Astrocyte of the hippocampus (primary cell): ENCODE measurements at regions not wholly inside any gene's neighbourhood (a gene's known extent, or its start where the extent isn't known, plus 50 kb on each side); places are given as distances from the start of the nearest gene placed in this dataset.

ENCODE experiments used
- DNase-seq: peaks from one replicate; pipeline ENCODE4 v3.0.0; 2011; ENCODE audit warnings: low read depth, low spot score

DNA sequence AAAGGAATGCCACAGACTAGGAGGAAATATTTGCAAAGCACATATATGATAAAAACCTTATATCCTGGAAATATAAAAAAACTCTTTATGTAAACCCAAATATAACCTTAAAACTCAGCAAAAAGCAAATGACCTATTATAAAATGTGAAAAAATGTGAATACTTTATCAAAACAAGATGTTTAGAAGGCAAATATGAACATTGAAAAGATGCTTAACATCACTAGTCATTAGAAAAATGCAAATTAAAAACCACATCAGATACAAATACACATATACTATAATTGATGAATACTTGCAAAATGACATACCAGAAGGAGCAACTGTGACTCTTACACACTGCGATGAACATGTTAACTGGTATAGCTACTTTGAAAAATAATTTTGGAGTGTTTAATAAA lies 511.2 kb upstream of the LRRC4C start:
- no peak for DNase-seq

DNA sequence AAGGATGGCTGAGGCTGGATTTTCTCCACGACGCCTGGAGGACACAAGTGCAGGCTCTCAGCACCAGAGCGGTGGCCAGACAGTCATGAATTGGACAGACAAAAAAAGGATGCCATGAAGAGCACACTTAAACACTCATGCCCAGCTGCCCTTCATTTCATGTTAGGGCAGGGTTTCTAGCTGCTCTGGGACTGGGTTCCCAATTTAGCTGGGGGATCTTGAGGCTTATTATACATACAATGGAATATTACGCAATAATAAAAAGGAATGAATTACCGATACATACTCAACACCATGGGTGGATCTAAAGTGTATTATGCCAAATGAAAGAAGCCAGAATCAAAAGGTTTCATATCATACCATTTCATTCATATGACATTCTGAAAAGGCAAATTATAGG lies 512.1 kb upstream of the LRRC4C start:
- no peak for DNase-seq

DNA sequence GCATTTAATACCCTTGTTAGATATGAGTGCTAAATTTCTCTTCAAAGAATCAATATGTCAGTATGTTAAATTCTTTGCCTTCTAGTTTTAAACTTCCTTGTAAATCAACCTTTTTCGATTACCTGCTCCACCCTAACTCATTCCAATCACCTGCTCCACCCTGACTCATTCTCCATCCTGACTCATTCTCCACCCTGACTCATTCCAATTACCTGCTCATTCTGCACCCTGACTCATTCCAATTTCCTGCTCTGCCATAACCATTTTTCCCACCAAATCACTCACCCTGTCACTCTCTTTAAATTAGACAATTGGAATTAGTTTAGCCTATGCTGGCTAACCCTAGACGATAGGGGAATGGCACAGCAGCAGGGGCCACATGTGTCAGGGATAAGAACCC lies 519.5 kb upstream of the LRRC4C start:
- DNase-seq = no peak

DNA sequence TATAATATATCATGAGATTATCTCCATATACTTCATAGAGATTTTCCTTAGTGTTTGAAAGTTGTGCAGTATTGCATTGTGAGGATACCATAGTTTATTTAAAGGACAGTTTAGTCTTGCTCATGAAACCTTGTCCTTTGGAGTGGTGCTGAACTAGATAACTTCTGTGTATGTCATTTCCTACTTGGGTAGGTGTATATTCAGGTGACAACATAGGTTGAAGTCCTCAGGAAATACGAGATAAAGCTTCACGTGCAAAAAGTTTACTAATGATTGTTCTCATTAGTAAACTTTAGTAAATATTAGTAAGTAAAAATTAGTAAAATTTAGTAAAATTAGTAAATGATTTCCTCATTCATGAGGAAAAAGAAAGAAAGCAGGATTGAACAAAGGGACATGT lies 521.3 kb upstream of the LRRC4C start:
- DNase-seq = no peak

DNA sequence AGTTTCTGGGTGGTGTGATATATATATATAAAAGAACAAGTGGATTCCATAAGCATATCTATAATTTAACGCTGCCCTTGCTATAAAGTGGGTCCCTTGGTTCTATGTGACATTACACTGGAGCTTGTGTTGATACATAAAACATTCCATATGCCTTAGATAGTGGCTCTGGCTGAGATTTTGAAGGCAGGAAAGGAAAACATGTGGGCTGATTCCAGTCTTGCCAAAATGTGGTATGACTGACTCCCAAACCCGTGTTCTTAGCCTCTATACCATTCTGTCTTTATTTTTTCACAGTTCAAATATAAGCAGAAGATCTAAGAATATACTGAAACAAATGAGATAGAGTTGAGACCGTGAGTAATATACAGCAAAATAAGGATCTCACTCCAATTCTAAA lies 522.8 kb upstream of the LRRC4C start:
- no peak for DNase-seq

DNA sequence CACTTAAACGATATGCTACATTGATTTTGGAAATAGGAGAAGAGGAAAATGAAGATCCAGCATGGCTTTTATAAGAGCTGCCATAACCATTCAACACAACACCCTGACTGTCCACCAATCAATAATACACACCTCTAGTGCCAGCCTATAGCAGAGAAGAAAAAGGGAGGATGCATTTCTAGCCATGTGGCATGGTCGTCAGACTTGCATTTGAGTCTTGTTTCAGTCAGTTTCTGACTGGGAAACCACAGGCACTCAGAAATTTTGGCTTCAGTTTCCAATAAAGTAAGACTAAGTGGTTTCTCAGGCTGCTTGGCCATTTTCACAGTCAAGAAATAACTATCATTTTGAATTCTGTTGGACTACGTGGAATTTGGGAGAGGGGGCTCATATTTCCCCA lies 523.5 kb upstream of the LRRC4C start:
- peak; percentile 63 for DNase-seq

DNA sequence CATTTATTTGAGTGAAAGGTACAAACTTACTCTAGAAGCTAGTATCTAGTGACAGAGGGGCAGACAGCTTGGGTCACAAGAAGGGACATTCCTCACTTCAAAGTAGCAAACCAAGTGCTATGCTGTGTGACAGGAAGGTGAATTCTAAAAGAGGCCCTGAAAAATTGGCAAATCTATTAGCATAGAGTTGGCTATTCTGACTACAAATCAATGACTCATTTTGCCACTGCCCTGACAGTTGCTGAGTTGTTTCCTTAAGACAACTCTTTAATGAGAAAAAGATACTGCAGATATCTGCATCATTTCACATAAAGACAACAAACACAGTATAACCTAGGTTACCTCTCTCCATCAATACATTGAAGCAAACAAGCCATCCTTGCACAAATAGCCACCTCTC lies 524.0 kb upstream of the LRRC4C start:
- DNase-seq = peak; percentile 44

DNA sequence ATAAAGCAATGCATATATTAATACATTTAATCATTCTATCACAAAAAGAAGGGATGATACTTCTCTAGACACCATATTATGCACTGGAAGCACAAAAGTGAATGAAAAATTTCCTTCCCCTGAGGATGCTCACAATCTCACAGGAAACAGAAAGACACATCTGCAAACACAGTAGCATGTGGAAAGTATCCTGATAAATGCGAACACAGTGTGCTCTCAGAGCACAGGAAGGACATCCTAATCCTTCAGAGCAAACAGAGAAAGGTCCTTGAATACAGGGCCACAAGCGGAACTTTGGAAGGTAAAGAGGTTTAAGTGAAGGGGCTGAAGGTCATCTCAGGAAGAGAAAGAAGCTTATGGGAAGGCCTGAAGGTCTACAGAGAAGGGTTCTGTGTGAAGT lies 524.6 kb upstream of the LRRC4C start:
- no peak for DNase-seq

DNA sequence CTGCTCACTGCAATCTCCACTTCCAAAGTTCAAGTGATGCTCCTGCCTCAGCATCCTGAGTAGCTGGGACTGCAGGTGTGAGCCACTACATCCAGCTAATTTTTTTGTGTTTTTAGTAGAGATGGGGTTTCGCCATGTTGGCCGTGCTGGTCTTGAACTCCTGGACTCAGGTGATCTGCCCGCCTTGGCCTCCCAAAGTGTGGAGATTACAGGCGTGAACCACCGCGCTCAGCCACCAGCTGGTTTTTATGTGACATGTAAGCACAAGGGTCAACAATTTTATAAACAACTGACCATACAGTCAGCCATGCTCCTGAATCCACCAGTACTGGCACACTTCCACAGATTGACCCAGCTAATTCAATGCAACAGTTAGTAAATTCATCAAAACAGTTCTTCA lies 526.3 kb upstream of the LRRC4C start:
- no peak for DNase-seq

DNA sequence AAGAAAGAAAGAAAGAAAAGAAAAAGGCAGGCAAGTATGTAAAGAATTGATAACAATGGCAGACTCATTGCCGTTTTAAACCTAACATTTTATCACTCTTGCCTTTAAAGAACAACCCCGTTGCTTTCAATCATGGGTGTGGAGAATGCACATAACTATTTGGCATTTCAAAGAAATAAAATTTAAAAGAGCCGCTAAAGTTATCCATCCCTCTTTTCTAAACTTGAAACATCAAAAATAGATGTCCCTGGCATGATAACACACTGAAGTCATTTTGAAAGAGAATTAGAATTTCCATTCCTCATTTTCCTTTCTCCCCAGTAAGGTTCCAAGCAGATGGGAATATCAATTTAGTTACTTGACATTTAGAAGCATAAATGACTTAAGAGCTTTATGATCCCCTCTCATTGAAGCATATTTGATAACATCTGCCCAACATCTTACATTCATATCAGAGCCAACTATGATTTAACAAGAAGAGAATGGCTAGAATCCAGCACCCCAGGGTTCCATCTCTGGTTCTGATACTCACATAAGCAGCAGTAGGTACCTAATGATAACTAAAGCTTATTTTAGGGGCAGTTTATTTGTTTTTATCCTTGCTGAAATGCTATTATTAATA lies 529.6 kb upstream of the LRRC4C start:
- DNase-seq = no peak

DNA sequence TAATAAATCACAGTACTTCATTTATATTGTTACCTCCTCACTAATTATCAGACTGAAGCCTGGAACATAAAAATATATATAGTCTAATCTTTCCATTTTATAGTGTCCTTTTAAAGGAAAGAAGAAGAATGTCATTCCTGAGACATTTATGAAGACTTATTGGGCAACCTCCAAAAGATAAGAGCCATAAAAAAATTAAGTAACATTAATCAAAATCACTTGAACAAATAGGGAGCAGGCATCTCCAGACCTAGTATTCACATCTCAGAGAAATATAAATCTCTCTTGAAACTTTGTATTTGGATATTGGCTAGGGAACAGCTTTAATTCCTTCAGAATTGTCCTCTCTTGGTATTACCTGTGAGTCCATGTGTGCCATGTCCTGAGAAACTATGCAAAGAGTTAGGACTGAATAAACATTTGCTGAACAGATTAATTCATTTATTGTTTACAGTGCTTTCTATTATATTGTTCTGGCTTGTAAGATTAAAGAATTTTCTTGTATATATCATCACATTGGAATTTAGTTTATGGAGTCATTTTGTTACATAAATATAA lies 530.5 kb upstream of the LRRC4C start:
- DNase-seq = no peak

DNA sequence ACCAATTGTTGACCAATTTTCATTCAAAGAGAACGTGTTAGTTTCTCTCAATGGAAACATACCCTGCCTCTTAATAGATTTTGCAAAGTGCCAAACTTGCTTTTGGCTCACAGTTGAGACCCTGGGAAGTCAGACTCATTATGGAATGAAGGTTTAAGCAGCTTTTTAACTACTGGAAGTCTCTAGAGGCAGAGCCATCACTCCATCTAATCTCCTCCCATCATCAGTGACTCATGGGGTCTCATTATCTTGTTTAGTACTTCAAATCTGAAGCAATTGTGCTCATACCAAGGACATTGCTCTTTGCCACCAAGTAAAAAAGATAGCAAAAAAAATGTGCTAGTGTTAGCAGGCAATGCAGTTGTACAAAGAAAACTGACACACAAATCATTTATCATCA lies 537.1 kb upstream of the LRRC4C start:
- no peak for DNase-seq

DNA sequence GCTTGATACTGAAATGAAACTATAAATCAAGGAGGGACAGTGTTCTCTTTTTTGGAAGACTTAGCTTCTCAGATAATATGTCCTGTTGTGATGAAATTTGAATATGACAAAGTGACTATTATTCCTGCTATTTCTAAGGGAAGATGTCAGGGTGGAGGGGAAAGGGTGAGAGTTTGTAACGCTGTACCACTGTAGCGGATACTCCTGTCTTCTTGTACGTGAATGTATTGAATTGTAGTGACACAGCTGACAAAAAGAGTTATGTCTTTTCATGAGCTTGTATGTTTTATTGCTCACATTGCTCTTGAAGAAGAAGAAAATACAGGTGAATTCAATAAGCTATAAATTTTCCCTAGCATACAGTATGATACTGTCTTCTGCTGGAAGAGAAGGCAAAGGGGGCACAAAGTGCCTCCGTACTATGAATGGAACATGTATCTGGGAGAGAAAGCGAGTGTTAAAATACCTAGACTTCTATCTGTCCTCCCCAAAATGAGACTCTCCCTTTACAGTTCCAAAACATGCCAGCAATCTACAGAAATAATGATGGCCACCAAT lies 538.5 kb upstream of the LRRC4C start:
- DNase-seq = no peak

DNA sequence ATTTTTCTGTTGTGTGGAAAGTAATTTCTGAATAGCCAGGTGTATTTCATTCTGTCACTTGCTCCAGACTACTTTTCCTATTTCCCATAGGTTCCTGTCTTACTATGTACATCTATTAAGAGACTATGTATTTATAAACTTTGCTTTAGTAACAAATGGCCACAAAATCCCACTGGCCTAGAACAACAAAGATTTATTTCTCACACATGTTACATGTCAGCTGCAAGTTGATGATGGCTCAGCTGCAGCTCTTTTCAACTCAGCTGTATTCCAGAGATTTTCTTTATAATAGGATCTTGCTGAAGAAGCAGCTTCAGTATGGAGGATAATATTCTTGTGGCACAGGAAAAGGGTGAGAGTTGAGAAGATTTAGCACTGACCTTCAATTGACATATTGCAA lies 539.6 kb upstream of the LRRC4C start:
- no peak for DNase-seq

DNA sequence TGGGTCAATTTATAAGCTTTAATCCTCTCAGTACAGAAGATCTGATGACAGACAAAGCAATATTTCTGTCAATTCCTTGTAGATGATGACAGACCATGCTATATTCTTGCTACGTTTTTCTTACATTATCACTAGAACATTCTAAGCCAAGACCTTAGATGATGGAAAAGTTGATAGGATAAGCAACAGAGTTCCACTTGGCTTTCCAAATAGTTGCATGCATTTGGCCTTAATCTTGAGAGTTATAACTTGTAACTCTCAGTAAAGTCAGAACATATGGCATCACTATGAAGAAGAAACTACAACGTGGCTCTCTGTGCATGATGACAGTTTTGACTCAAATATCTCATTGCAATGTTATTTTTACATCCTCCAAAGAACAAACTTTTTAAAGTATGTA lies 544.3 kb upstream of the LRRC4C start:
- no peak for DNase-seq

DNA sequence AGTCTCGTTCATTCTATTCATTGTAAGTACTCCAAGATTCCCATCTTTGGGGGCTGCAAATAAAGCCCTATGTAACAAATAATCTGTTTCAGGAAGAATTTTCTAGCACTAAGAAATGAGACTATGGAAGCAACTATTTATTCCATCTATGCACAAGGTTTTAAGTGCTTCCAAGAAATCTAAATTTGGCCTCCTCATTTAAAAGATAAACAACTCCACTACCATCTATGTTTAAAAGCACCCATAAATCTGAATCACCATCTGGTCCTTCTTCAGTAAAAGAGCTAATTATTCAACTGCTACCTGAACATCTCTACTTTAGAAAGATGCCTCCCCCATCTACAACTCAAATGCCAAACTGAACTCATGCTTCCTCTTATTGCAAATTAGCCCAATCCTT lies 547.3 kb upstream of the LRRC4C start:
- no peak for DNase-seq

DNA sequence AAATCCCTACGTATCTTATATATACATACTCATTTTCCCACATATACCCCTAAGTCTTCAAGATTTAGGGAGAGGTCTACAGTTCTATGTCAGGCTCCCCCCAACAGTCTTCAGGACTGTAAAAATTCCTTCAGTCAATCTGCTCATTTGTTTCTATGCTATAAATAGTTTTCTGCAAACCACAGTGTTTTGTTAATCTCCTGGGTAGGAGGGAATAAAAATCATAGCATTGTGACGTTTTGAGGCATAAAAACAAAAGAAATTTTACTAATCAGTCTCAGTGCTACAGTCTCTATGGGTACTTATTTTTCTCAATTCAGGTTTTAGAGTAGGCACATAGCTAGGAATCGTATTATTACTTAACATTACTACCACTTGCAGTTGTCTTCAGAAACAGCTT lies 552.8 kb upstream of the LRRC4C start:
- peak; percentile 33 for DNase-seq

DNA sequence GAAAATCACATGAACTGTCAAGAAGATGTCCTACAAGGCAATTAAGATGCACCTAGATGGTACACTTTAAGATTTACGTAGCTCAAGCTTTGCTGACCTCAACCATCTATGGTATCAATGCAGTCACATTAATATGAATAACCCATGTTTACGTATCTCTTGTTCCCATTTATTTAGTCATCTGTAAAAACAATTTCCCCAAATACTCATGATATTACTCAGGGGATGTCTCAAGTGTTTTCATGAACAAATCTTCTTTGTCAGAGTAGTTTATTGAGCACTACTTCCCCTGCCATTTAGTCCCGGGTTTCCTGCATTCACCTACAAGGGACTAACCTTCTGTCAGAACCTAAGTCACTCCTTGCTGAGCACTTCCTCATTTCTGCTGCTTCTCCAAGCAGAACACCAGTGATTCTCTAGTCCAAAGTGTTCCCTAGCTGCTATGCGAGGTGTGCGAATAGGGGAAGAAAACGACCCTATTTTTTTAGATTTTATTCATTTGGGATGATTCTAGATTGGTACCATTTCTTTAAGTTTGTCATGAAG lies 554.3 kb upstream of the LRRC4C start:
- no peak for DNase-seq

DNA sequence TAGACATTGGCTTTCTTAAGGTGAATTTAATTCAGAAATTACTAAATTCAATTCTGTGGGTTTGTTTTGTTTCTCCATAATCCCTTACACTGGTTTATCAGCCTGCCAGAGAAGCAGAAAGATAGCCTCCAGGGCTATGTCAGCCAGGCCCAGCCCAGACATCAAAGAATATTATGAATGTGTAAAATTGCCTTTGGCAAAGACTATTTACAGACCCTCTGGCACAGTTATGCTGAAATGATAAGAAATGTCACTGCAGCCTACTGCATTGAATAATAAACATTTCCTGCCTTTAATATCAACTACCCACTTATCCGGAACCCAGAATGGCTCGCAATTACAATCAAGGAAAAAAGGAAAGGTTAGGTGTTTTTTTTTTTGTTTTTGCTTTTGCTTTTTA lies 562.5 kb upstream of the LRRC4C start:
- no peak for DNase-seq

DNA sequence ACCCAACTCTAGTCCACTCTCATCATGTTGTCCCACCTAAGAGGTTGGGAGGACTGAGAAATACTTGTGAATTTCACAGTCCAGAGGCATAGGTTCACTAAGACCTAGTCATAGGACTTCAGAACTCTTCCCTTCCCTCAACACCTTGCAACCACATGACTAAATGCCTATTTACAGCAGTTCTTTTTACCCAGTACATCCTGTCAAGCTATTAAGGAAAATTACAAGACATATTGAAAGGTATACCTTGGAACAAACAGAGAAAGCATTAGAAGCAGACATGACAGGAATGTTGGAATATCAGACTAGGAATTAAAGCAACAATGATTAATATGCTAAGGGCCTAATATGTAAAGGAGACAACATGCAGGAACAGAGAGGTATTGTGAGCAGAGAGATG lies 563.8 kb upstream of the LRRC4C start:
- DNase-seq = no peak

DNA sequence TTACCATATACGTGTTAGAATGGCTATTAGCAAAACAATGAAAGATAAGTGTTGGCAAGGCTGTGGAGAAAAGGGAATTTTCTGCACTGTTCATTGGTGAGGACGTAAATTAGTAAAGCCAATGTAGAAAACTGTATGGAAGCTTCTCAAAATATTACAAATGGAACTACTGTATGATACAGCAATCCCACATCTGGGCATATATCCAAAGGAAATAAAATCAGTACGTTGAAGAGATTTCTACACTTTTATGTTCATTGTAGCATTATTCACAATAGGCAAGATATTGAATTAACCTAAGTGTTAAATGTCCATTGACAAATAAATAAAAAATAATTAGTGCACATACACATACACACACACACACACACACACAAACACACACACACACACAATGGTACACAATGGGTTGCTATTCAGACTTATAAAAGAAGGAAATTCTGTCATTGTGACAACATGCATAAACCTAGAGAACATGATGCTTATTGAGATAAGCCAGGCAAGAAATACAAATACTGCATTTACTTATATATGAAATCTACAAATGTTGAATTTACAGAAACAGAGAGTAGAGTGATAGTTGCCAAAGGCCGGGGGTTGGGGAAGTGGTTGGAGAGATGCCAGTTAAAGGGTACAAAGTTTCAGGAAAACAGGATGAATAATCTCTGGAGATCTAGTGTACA lies 565.8 kb upstream of the LRRC4C start:
- DNase-seq = no peak

DNA sequence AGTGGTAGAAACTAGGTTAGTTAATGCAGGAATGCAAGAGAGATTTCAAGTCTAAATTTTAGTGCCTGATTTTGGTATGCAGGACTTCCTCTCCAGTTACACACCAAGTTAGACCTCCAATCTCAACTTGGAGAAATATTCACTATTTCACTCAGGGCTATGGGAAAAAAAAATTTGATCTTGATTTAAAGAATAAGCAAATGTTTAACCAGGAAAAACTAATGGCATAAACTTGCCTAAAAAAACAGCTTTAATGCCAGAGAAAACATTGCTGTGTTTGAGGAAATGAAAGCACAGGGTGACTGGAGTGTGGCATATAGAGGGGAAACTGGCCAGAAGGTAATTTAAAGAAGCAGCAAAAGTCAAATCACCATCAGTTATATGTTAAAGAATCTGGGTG lies 575.4 kb upstream of the LRRC4C start:
- peak; percentile 34 for DNase-seq

DNA sequence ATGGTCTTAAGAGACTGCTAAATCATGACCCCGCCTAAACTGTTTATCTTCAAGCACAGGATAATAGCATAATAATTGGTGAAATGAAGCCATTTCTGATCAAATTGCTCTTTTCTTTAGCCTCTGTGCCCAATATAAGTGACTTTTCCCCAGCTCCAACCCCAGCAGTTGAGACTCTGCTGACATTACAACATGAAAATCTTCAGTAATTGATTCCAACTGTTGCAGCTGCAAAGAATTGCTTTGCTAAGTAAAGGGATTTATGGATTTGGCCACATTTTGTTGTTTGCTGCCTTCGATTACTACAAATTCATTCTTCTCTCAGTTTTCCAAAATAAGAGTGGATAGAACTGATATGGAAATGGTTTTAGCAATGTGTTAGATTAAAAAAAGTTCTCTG lies 576.7 kb upstream of the LRRC4C start:
- no peak for DNase-seq
